Pancreas (tissue), 10 donors: ENCODE measurements at regions not wholly inside any gene's neighbourhood (a gene's known extent, or its start where the extent isn't known, plus 50 kb on each side); places are given as distances from the start of the nearest gene placed in this dataset.

Source experiments
- ATAC-seq, 4 donors: fragments of 200-7000 bp; cut with Tn5 transposase; one replicate each; pipeline versions ENCODE4 v1.8.0 to v1.9.1; 2020; ENCODE audit warnings: mild to moderate bottlenecking in 4 of 4, moderate library complexity in 4 of 4
- DNase-seq, 6 donors: peaks; one replicate each; pipeline ENCODE4 v3.0.0-alpha.2; 2020
- FAIRE-seq: peaks from 2 replicates; lab custom pipeline; 2012; peaks lifted over from hg19 to GRCh38; lab: Jason Lieb, UNC
- H3K27ac ChIP-seq, 4 donors: fragments of 200-600 bp; sonication (generic); 1 replicate in 3 of 4; 2 replicates in 1 of 4; pipeline versions ENCODE4 v1.5.0 to v1.8.0; 2020
- H3K27me3 ChIP-seq, 4 donors: fragments of 200-600 bp; one replicate each; pipeline ENCODE4 v1.8.0; 2021
- H3K36me3 ChIP-seq, 3 donors: fragments of 200-600 bp; sonication (generic) in 1 of 3; one replicate each; pipeline versions ENCODE4 v1.5.0 to v1.8.0; 2020 to 2021
- H3K4me1 ChIP-seq, 3 donors: fragments of 200-600 bp; one replicate each; pipeline ENCODE4 v1.8.0; 2021
- H3K4me3 ChIP-seq, 4 donors: fragments of 200-600 bp; sonication (generic) in 2 of 4; one replicate each; pipeline versions ENCODE4 v1.5.0 to v1.8.0; 2020 to 2021
- H3K9me3 ChIP-seq, 4 donors: fragments of 200-600 bp; one replicate each; pipeline ENCODE4 v1.8.0; 2021
- WGBS, 2 donors: extraction: QIAGEN DNeasy Blood & Tissue Kit; methylation state at CpG; one replicate each; pipeline ENCODE4 v1.1.7; 2013; 5-methylcytosine and 5-hydroxymethylcytosine counted together
- intact Hi-C, 3 donors: fragments of 100-400 bp; cut with DNase I; formaldehyde crosslinking; loops; one replicate each; pipeline versions ENCODE4 v1.11.1 to v1.14.2; 2022
- TF ChIP-seq, protein P1 (sequence below), 4 donors: fragments of 200-600 bp; sonication (generic) in 3 of 4; IDR thresholded peaks; one replicate each; pipeline versions ENCODE4 v1.5.0 to v1.8.0; 2021; ENCODE audit warnings: antibody characterized with exemption in 4 of 4
- donor health status: healthy with polysubstance abuse.
- donor health status: DM: no; HTN: no; CAD: no; lungs with moderate emphysema.
- donor health status: DM: no; HTN: no; CAD: no.
- donor health status: control.
- donor health status: control.
- donor health status: Bipolar disorder and iron deficiency.
- donor health status: DM: yes; HTN: yes; CAD: no.
- donor health status: DM: no; HTN: no; CAD: no.
- donor health status: DM: no; HTN: no; CAD: no.
- donor health status: DM: yes; HTN: yes; CAD: no.

DNA sequence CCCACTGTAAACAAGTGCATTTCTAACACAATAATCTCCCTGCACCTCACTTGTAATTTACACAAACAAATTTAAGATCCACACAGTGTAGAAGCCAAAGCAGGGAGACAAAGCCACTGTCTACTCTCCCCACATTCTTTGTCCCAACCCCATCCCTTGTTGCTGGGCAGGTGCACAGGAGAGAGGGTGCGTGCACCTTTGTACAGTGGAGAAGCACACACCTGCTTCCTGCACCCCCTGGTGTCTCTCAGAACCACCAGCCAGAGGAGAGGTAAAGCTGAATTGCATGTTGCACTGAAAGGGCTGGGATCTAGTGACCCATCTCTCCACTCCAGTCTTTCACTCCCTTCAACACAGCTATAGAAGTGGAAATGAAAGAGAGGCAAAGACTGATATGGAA is 51.4 kb upstream of the IFNG-AS1 start:
- no peaks in the 10 kb centered on the region for H3K36me3 ChIP-seq
- intact Hi-C loops: no loop called here
- 92% methylated on average over 1 of the region's 1 CpG for WGBS, 2 donors
- peaks cover 4 to 9% (median 5%) of the 10 kb centered on the region in 3 donors for H3K4me1 ChIP-seq
- FAIRE-seq (no peak), DNase-seq (no peak), ATAC-seq (no peak)
- H3K27me3 ChIP-seq: no peaks in the 10 kb centered on the region
- no peaks in the 10 kb centered on the region for H3K9me3 ChIP-seq
- H3K4me3 ChIP-seq: no peak overlapping the region
- H3K27ac ChIP-seq: no peak overlapping the region
- TF ChIP-seq, protein P1, sequence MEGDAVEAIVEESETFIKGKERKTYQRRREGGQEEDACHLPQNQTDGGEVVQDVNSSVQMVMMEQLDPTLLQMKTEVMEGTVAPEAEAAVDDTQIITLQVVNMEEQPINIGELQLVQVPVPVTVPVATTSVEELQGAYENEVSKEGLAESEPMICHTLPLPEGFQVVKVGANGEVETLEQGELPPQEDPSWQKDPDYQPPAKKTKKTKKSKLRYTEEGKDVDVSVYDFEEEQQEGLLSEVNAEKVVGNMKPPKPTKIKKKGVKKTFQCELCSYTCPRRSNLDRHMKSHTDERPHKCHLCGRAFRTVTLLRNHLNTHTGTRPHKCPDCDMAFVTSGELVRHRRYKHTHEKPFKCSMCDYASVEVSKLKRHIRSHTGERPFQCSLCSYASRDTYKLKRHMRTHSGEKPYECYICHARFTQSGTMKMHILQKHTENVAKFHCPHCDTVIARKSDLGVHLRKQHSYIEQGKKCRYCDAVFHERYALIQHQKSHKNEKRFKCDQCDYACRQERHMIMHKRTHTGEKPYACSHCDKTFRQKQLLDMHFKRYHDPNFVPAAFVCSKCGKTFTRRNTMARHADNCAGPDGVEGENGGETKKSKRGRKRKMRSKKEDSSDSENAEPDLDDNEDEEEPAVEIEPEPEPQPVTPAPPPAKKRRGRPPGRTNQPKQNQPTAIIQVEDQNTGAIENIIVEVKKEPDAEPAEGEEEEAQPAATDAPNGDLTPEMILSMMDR (IDR thresholded peaks at IDR 0.05): no peak
